ENCODE measurements at regions not wholly inside any gene's neighbourhood (a gene's known extent, or its start where the extent isn't known, plus 50 kb on each side); places are given as distances from the start of the nearest gene placed in this dataset.

DNA sequence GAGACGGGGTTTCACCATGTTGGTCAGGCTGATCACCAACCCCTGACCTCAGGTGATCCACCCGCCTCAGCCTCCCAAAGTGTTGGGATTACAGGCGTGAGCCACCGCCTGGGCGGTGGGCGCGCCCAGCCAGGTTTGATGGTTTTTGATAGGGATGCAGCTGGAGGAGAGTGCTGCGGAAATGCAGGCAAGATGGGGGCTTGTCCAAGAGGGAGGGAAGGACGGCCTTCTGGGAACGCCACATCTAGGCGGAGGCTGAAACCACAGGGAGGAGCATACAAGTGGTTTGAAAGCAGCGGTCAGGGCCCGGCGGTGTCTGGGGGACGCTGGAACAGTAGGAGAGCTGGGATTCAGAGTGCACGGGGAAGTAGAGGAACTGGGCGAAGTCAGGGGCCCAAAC lies 134.6 kb downstream of the VRK1 start:
- no peaks in the 10 kb centered on the region for H3K9me3 ChIP-seq (ENCODE audit: control insufficient read depth, insufficient read depth, low read length)
- no peaks in the 10 kb centered on the region for H3K36me3 ChIP-seq (ENCODE audit: control insufficient read depth, insufficient read depth, low read length)
- H3K27me3 ChIP-seq (ENCODE audit: control insufficient read depth, insufficient read depth, low read length), result no peaks in the 10 kb centered on the region
- no peak for DNase-seq (ENCODE audit: low read depth, low spot score)
- H3K4me3 ChIP-seq (ENCODE audit: low read length), result no peak overlapping the region
- no peaks in the 10 kb centered on the region for H3K4me1 ChIP-seq (ENCODE audit: control insufficient read depth, insufficient read depth, low read length)
- no peak overlapping the region for H3K27ac ChIP-seq (ENCODE audit: low read length)
- no CpG with 5 or more reads among the region's 17 CpGs for WGBS (ENCODE audit: insufficient coverage, insufficient read length)

DNA sequence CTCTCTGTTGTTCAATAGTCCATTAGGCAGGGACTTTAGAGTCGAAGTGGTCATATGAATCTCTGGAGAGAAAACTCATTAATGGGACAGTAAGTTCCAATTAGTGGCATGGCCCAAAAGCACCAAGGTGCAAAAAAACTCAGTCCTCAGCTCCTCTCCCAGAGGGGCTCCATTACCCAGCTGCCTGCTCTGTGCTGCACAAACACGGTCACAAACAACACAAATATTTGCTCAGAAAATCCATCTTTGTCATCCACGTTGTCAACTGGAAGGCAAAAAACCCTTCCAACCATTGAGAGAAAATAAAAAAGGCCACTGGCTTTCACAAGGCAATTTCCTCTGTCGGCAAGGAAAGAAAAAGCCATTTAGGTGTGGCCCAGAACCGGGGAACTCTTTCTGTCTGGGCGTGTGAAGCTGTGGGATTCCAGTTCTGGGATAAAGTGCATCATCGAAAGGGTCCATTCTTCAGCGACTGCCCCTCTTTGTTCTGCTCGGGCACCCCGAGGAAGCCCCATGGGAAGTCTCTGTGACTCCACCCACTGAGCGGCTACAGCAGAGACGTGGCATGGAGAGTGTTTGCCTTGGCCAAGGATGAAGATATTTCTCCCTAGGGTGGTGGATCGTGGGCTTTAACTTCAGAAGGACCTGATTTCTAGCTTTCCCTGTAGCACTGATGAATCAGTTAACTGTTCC lies 137.6 kb downstream of the VRK1 start:
- H3K27ac ChIP-seq (ENCODE audit: low read length), result no peak overlapping the region
- H3K36me3 ChIP-seq (ENCODE audit: control insufficient read depth, insufficient read depth, low read length), result no peaks in the 10 kb centered on the region
- H3K4me3 ChIP-seq (ENCODE audit: low read length), result no peak overlapping the region
- no peak for DNase-seq (ENCODE audit: low read depth, low spot score)
- WGBS (ENCODE audit: insufficient coverage, insufficient read length), result no CpG with 5 or more reads among the region's 13 CpGs
- H3K27me3 ChIP-seq (ENCODE audit: control insufficient read depth, insufficient read depth, low read length), result no peaks in the 10 kb centered on the region
- H3K9me3 ChIP-seq (ENCODE audit: control insufficient read depth, insufficient read depth, low read length), result no peaks in the 10 kb centered on the region
- no peaks in the 10 kb centered on the region for H3K4me1 ChIP-seq (ENCODE audit: control insufficient read depth, insufficient read depth, low read length)

DNA sequence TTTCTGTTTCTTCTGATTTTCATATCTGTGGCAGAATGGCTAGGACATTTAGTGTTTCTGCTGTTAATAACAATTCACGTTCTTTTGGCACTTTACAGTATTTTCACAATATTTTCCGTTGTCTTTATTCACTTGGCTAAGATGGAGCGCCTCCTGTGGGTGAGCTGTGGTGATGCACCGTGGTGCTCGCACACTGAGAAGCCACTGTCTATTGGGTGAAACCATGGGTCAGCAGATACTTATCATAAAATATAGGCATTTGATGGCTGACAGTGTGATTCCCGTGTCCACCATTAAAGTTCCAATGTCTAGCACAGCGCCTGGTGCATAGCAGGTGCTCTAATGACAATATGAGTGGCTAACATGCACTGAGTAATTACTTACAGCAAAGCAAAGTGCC lies 141.8 kb downstream of the VRK1 start:
- Histone ChIP-seq H3K4me1 (ENCODE audit: control insufficient read depth, insufficient read depth, low read length) (no peaks in the 10 kb centered on the region), H3K27me3 (ENCODE audit: control insufficient read depth, insufficient read depth, low read length) (no peaks in the 10 kb centered on the region), H3K4me3 (ENCODE audit: low read length) (no peak overlapping the region), H3K27ac (ENCODE audit: low read length) (no peak overlapping the region), H3K9me3 (ENCODE audit: control insufficient read depth, insufficient read depth, low read length) (no peaks in the 10 kb centered on the region), H3K36me3 (ENCODE audit: control insufficient read depth, insufficient read depth, low read length) (no peaks in the 10 kb centered on the region)
- peak; percentile 4 for DNase-seq (ENCODE audit: low read depth, low spot score)
- no CpG with 5 or more reads among the region's 7 CpGs for WGBS (ENCODE audit: insufficient coverage, insufficient read length)

DNA sequence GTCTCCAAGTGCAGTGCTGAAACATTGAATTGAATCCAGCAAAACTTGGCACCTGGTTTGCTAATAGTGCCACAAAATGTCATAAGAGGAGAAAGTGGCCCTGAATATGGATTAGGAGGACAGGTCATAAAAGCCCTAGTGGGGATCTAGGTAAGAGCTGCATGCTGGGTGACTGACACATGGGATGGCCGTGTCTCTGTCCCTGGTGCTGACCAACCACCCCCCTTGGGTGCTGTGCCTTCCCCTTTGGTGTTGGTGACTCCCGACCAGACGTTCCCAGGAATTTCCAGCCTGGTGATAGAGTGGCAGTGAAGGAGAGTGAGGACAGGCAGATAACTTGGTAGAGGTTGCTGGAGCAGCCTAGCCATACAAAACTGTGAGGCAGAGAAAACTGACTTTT lies 142.8 kb downstream of the VRK1 start:
- H3K4me3 ChIP-seq (ENCODE audit: low read length), result no peak overlapping the region
- DNase-seq (ENCODE audit: low read depth, low spot score), result no peak
- H3K27me3 ChIP-seq (ENCODE audit: control insufficient read depth, insufficient read depth, low read length), result no peaks in the 10 kb centered on the region
- H3K27ac ChIP-seq (ENCODE audit: low read length), result no peak overlapping the region
- no peaks in the 10 kb centered on the region for H3K36me3 ChIP-seq (ENCODE audit: control insufficient read depth, insufficient read depth, low read length)
- H3K4me1 ChIP-seq (ENCODE audit: control insufficient read depth, insufficient read depth, low read length), result no peaks in the 10 kb centered on the region
- H3K9me3 ChIP-seq (ENCODE audit: control insufficient read depth, insufficient read depth, low read length), result no peaks in the 10 kb centered on the region
- WGBS (ENCODE audit: insufficient coverage, insufficient read length), result no CpG with 5 or more reads among the region's 3 CpGs

DNA sequence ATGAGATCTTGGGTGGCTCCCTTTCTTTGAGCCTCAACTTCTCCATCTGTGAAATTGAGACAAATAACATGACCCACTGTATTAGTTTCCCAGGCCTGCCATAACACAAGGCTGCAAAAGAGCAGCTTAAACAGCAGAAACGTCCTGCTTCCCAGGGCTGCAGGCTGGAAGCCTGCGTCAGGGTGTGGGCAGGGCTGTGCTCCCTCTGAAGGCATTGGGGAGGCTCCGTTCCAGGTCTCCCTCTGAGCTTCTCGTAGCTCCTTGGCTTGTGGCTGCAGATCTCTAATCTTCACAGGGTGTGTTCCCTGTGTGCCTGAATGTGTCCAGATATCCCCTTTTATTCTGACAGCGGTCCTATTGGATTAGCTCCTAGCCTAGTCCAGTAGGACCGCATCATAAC lies 147.1 kb downstream of the VRK1 start:
- Histone ChIP-seq H3K4me3 (ENCODE audit: low read length) (no peak overlapping the region), H3K36me3 (ENCODE audit: control insufficient read depth, insufficient read depth, low read length) (no peaks in the 10 kb centered on the region), H3K27me3 (ENCODE audit: control insufficient read depth, insufficient read depth, low read length) (no peaks in the 10 kb centered on the region), H3K9me3 (ENCODE audit: control insufficient read depth, insufficient read depth, low read length) (no peaks in the 10 kb centered on the region), H3K27ac (ENCODE audit: low read length) (no peak overlapping the region), H3K4me1 (ENCODE audit: control insufficient read depth, insufficient read depth, low read length) (no peaks in the 10 kb centered on the region)
- WGBS (ENCODE audit: insufficient coverage, insufficient read length), result no CpG with 5 or more reads among the region's 6 CpGs
- no peak for DNase-seq (ENCODE audit: low read depth, low spot score)

DNA sequence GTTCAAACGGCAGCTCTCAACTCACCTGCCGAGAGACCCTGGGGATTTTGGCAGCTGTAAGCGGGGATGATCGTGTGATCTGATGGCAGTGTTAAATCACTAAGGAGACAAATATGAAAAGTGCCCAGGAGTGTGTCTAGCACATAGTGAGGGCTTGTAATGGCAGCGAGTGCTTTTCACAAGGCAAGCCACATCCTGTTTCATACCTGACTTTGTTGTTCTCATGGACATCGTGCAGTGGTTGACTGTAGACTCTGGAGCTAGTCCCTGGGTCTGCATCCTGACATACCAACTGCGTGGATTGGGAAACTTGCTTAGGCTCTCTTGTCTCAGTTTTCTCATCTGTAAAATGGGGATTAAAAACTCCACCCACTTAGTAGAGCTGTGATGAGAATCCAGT lies 148.5 kb downstream of the VRK1 start:
- Histone ChIP-seq H3K4me3 (ENCODE audit: low read length) (no peak overlapping the region), H3K4me1 (ENCODE audit: control insufficient read depth, insufficient read depth, low read length) (no peaks in the 10 kb centered on the region), H3K36me3 (ENCODE audit: control insufficient read depth, insufficient read depth, low read length) (no peaks in the 10 kb centered on the region), H3K27me3 (ENCODE audit: control insufficient read depth, insufficient read depth, low read length) (no peaks in the 10 kb centered on the region), H3K27ac (ENCODE audit: low read length) (no peak overlapping the region), H3K9me3 (ENCODE audit: control insufficient read depth, insufficient read depth, low read length) (no peaks in the 10 kb centered on the region)
- WGBS (ENCODE audit: insufficient coverage, insufficient read length), result no CpG with 5 or more reads among the region's 7 CpGs
- no peak for DNase-seq (ENCODE audit: low read depth, low spot score)

DNA sequence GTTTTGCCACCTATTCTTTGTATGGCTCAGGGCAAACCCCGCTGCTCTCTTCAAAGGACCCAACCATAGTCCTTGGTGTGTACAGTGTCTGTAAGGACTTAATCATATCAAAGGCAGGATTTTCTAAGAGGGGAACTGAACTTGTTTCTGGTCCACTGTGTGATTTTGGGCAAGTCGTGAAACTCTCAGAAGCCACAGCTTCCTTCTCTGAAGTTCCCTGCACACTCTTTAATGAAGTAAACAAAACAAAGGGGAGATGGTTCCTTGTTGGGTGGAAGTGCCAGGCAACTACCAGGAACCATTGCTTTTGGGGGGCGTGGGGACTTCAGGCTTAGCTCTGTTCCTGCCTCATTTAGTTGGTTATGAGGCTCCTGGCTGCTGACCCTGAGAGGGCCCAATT lies 152.4 kb downstream of the VRK1 start:
- no peaks in the 10 kb centered on the region for H3K27me3 ChIP-seq (ENCODE audit: control insufficient read depth, insufficient read depth, low read length)
- no peak overlapping the region for H3K27ac ChIP-seq (ENCODE audit: low read length)
- no peaks in the 10 kb centered on the region for H3K4me1 ChIP-seq (ENCODE audit: control insufficient read depth, insufficient read depth, low read length)
- H3K4me3 ChIP-seq (ENCODE audit: low read length), result no peak overlapping the region
- DNase-seq (ENCODE audit: low read depth, low spot score), result no peak
- no CpG with 5 or more reads among the region's 3 CpGs for WGBS (ENCODE audit: insufficient coverage, insufficient read length)
- no peaks in the 10 kb centered on the region for H3K9me3 ChIP-seq (ENCODE audit: control insufficient read depth, insufficient read depth, low read length)
- H3K36me3 ChIP-seq (ENCODE audit: control insufficient read depth, insufficient read depth, low read length), result no peaks in the 10 kb centered on the region

DNA sequence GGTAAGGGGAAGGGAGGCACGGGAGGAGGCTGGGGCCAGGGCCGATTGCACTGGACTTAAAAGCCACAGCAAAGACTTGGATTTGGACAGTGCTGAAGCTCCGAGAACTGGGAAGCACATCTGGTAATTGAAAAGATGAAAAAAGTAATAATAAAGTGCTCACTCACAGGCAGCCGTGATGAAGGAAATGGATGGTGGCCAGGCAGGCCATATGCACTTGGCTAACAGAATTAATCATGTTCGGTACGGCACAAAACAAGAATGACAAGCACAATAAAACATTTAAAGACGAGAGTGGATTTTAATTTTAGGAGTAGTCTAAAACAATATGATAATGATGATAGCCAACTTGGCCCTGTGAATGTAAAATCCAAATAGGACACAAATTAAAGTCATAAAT lies 154.3 kb downstream of the VRK1 start:
- H3K36me3 ChIP-seq (ENCODE audit: control insufficient read depth, insufficient read depth, low read length), result no peaks in the 10 kb centered on the region
- H3K9me3 ChIP-seq (ENCODE audit: control insufficient read depth, insufficient read depth, low read length), result no peaks in the 10 kb centered on the region
- no peak for DNase-seq (ENCODE audit: low read depth, low spot score)
- no peak overlapping the region for H3K4me3 ChIP-seq (ENCODE audit: low read length)
- no CpG with 5 or more reads among the region's 7 CpGs for WGBS (ENCODE audit: insufficient coverage, insufficient read length)
- no peaks in the 10 kb centered on the region for H3K27me3 ChIP-seq (ENCODE audit: control insufficient read depth, insufficient read depth, low read length)
- no peak overlapping the region for H3K27ac ChIP-seq (ENCODE audit: low read length)
- no peaks in the 10 kb centered on the region for H3K4me1 ChIP-seq (ENCODE audit: control insufficient read depth, insufficient read depth, low read length)

DNA sequence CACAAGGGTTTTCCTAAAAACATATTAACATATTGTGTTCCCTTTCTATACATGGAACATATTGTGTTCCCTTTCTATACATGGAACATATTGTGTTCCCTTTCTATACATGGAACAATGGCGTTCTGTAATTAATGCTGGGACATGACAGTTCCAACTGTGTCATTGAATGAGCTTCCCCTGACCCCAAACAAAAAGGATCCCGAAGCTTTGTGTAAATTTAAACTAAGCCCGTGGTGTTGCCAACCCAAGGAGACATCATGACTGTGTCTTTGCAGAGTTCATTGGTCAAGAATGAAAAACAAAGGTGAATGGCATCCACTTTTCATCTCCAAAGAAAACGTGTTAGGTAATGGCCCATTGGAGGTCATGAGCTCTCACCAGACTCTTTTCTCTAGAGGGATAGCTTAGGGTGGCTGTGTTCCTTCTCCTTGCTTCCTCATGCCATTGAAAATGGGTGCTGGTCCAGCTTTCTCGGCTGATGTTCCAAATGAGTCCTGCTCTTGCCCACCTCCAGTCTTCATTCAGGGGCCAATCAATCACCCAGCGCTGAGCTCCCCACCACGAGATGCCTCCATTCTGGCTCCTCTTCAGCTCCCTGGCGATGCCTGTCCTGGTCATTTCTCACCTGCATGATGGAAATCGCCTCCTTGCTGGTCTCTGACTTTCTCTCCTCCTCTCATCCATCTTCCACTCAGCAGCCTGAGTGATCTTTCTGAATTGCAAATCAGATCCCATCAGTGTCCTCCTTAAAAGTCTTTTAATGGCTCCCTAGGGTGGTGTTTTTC lies 156.1 kb downstream of the VRK1 start:
- Histone ChIP-seq H3K9me3 (ENCODE audit: control insufficient read depth, insufficient read depth, low read length) (no peaks in the 10 kb centered on the region), H3K36me3 (ENCODE audit: control insufficient read depth, insufficient read depth, low read length) (no peaks in the 10 kb centered on the region), H3K27me3 (ENCODE audit: control insufficient read depth, insufficient read depth, low read length) (no peaks in the 10 kb centered on the region), H3K4me3 (ENCODE audit: low read length) (no peak overlapping the region), H3K4me1 (ENCODE audit: control insufficient read depth, insufficient read depth, low read length) (no peaks in the 10 kb centered on the region), H3K27ac (ENCODE audit: low read length) (no peak overlapping the region)
- WGBS (ENCODE audit: insufficient coverage, insufficient read length), result no CpG with 5 or more reads among the region's 9 CpGs
- no peak for DNase-seq (ENCODE audit: low read depth, low spot score)

DNA sequence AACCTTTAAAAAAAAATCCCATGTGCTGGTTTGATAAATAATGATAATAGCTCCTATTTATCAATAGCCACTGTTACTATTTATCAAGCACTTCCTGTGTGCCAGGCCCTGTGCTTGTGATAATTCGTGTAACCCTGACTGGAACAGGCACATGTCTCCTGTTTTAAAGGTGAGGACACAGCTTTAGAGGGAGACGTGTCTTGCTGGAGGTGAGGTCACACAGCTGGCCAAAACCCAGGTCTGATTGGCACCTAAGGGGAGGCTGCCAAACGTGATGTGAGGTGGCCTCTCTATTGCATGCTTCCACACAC lies 156.6 kb downstream of the VRK1 start:
- no peak for DNase-seq (ENCODE audit: low read depth, low spot score)
- Histone ChIP-seq H3K9me3 (ENCODE audit: control insufficient read depth, insufficient read depth, low read length) (no peaks in the 10 kb centered on the region), H3K4me3 (ENCODE audit: low read length) (no peak overlapping the region), H3K27me3 (ENCODE audit: control insufficient read depth, insufficient read depth, low read length) (no peaks in the 10 kb centered on the region), H3K36me3 (ENCODE audit: control insufficient read depth, insufficient read depth, low read length) (no peaks in the 10 kb centered on the region), H3K4me1 (ENCODE audit: control insufficient read depth, insufficient read depth, low read length) (no peaks in the 10 kb centered on the region), H3K27ac (ENCODE audit: low read length) (no peak overlapping the region)
- no CpG with 5 or more reads among the region's 3 CpGs for WGBS (ENCODE audit: insufficient coverage, insufficient read length)
